ENCODE measurements at regions not wholly inside any gene's neighbourhood (a gene's known extent, or its start where the extent isn't known, plus 50 kb on each side); places are given as distances from the start of the nearest gene placed in this dataset.

GRCh38 chr16:79331066-79331465 lies 269.5 kb downstream of the MAF start:
- Histone ChIP-seq H3K27ac (ENCODE audit: low read depth) (no peak overlapping the region), H3K79me2 (replicated peaks; ENCODE audit: insufficient read depth) (no peaks in the 10 kb centered on the region), H3K9me2 (ENCODE audit: insufficient read depth) (no peaks in the 10 kb centered on the region), H3K4me3 (no peak overlapping the region), H3K36me3 (ENCODE audit: insufficient read depth) (no peaks in the 10 kb centered on the region), H2AFZ (no peak overlapping the region), H4K20me1 (replicated peaks; ENCODE audit: insufficient read depth) (no peaks in the 10 kb centered on the region), H3F3A (replicated peaks; ENCODE audit: low read depth) (no peaks in the 10 kb centered on the region; the same call in 1 of the 2 replicates), H3K4me2 (no peak overlapping the region), H3K4me1 (ENCODE audit: insufficient read depth) (peaks cover 41% of the 10 kb centered on the region), H3K27me3 (ENCODE audit: insufficient read depth) (no peaks in the 10 kb centered on the region)
- ATAC-seq (no peak), DNase-seq (ENCODE audit: low spot score) (no peak)
- peaks cover 35% of the 10 kb centered on the region for H3K4me1 Mint-ChIP-seq
- H3K27ac Mint-ChIP-seq: no peak overlapping the region
- no peaks in the 10 kb centered on the region for H3K36me3 Mint-ChIP-seq (ENCODE audit: low read depth)
- no peak for TF ChIP-seq ZNF114 (CRISPR knock-in tag; IDR thresholded peaks at IDR 0.05)
- TF ChIP-seq POLR2AphosphoS5 (IDR thresholded peaks at IDR 0.05; ENCODE audit: low read depth): no peak
- peaks cover 5% of the 10 kb centered on the region for H3K27me3 Mint-ChIP-seq (ENCODE audit: insufficient read depth, low read depth, poor library complexity)
- H3K4me3 Mint-ChIP-seq: no peak overlapping the region
- H3K9me3 Mint-ChIP-seq: no peaks in the 10 kb centered on the region

DNA sequence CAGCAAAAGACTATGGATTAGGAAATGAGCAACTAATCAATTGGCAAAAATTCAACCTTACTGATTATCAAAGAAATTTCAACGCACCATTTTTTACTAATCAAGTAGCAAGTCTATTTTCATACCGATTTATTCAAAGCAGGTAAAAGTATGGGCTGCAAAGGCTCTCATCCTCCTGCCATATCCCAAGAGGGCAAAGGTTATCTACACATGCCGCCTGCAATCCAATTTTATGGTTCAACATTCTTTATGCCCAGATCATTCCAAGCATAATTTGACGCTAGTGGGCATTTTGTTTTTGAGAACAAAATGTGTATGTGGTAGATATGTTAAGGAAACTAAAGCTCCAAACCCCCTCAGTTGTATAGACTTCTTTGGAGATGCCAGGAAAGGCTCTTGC lies 270.6 kb downstream of the MAF start:
- Mint-ChIP-seq H3K4me3 (no peak overlapping the region), H3K27me3 (ENCODE audit: insufficient read depth, low read depth, poor library complexity) (peaks cover 7% of the 10 kb centered on the region)
- TF ChIP-seq, protein P1, sequence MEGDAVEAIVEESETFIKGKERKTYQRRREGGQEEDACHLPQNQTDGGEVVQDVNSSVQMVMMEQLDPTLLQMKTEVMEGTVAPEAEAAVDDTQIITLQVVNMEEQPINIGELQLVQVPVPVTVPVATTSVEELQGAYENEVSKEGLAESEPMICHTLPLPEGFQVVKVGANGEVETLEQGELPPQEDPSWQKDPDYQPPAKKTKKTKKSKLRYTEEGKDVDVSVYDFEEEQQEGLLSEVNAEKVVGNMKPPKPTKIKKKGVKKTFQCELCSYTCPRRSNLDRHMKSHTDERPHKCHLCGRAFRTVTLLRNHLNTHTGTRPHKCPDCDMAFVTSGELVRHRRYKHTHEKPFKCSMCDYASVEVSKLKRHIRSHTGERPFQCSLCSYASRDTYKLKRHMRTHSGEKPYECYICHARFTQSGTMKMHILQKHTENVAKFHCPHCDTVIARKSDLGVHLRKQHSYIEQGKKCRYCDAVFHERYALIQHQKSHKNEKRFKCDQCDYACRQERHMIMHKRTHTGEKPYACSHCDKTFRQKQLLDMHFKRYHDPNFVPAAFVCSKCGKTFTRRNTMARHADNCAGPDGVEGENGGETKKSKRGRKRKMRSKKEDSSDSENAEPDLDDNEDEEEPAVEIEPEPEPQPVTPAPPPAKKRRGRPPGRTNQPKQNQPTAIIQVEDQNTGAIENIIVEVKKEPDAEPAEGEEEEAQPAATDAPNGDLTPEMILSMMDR (conservative IDR thresholded peaks at IDR 0.05; ENCODE audit: low read depth in 2 of 2): no peak
- TF ChIP-seq, protein P2, sequence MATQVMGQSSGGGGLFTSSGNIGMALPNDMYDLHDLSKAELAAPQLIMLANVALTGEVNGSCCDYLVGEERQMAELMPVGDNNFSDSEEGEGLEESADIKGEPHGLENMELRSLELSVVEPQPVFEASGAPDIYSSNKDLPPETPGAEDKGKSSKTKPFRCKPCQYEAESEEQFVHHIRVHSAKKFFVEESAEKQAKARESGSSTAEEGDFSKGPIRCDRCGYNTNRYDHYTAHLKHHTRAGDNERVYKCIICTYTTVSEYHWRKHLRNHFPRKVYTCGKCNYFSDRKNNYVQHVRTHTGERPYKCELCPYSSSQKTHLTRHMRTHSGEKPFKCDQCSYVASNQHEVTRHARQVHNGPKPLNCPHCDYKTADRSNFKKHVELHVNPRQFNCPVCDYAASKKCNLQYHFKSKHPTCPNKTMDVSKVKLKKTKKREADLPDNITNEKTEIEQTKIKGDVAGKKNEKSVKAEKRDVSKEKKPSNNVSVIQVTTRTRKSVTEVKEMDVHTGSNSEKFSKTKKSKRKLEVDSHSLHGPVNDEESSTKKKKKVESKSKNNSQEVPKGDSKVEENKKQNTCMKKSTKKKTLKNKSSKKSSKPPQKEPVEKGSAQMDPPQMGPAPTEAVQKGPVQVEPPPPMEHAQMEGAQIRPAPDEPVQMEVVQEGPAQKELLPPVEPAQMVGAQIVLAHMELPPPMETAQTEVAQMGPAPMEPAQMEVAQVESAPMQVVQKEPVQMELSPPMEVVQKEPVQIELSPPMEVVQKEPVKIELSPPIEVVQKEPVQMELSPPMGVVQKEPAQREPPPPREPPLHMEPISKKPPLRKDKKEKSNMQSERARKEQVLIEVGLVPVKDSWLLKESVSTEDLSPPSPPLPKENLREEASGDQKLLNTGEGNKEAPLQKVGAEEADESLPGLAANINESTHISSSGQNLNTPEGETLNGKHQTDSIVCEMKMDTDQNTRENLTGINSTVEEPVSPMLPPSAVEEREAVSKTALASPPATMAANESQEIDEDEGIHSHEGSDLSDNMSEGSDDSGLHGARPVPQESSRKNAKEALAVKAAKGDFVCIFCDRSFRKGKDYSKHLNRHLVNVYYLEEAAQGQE (IDR thresholded peaks at IDR 0.05; ENCODE audit: unreplicated experiment): no peak
- no peak for TF ChIP-seq ZNF462 (CRISPR knock-in tag; IDR thresholded peaks at IDR 0.05)
- TF ChIP-seq NANOG (IDR thresholded peaks at IDR 0.05; ENCODE audit: borderline replicate concordance): no peak
- TF ChIP-seq EZH2 (IDR thresholded peaks at IDR 0.05; ENCODE audit: low read depth, unreplicated experiment): no peak
- TF ChIP-seq ZNF114 (CRISPR knock-in tag; IDR thresholded peaks at IDR 0.05): no peak
- TF ChIP-seq CREB1 (CRISPR knock-in tag; IDR thresholded peaks at IDR 0.05; ENCODE audit: low read depth): no peak
- TF ChIP-seq JUNB (IDR thresholded peaks at IDR 0.05; ENCODE audit: unreplicated experiment): no peak
- no peak for TF ChIP-seq ETS1 (IDR thresholded peaks at IDR 0.05)

More for the DNA sequence above, 270.6 kb downstream of the MAF start:
- H3K79me2 ChIP-seq (replicated peaks; ENCODE audit: insufficient read depth): no peaks in the 10 kb centered on the region
- H2AFZ ChIP-seq: peak overlapping the region; percentile 14; the same call in 1 of the 2 replicates
- H4K20me1 ChIP-seq (replicated peaks; ENCODE audit: insufficient read depth): no peaks in the 10 kb centered on the region
- no peak overlapping the region for H3K27ac ChIP-seq (ENCODE audit: low read depth)
- ATAC-seq (no peak), DNase-seq (ENCODE audit: low spot score) (no peak)
- no peaks in the 10 kb centered on the region for H3K9me3 Mint-ChIP-seq
- no peak overlapping the region for H3K4me3 ChIP-seq
- H3K27me3 ChIP-seq (ENCODE audit: insufficient read depth): no peaks in the 10 kb centered on the region
- H3K36me3 ChIP-seq (ENCODE audit: insufficient read depth): no peaks in the 10 kb centered on the region
- no peak overlapping the region for H3K4me2 ChIP-seq
- H3K4me1 Mint-ChIP-seq: peaks cover 35% of the 10 kb centered on the region
- H3K9me2 ChIP-seq (ENCODE audit: insufficient read depth): no peaks in the 10 kb centered on the region
- no peaks in the 10 kb centered on the region; the same call in 1 of the 2 replicates for H3F3A ChIP-seq (replicated peaks; ENCODE audit: low read depth)
- no peaks in the 10 kb centered on the region for H3K36me3 Mint-ChIP-seq (ENCODE audit: low read depth)
- H3K27ac Mint-ChIP-seq: no peak overlapping the region
- peaks cover 42% of the 10 kb centered on the region for H3K4me1 ChIP-seq (ENCODE audit: insufficient read depth)
